HG03378 (cell line): ENCODE measurements at regions not wholly inside any gene's neighbourhood (a gene's known extent, or its start where the extent isn't known, plus 50 kb on each side); places are given as distances from the start of the nearest gene placed in this dataset.

Experiments
- ATAC-seq: cut with Tn5 transposase; IDR thresholded peaks from one replicate; pipeline ENCODE4 v1.9.1; 2021; ENCODE audit warnings: mild to moderate bottlenecking, moderate library complexity; ENCODE audit not compliant: unreplicated experiment

DNA sequence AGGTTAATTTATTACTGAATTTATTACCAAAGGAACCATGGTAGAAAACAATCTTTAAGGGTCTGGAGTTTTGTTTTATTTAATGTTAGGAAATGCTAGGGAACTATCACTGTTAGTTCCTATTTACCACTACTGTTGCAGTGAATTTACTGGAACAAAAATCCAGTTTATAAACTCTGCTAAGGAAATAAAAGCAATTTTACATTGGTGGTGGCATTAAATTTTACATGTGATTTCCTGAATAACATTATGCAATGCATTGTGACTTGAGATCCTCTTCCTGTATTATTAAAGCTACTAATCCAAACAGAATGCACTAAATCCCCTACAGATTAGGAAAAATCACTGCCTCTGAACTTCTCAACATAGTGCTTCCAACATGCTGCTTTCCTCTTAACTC lies 599.5 kb upstream of the PTGER4 start:
- no peak for ATAC-seq

DNA sequence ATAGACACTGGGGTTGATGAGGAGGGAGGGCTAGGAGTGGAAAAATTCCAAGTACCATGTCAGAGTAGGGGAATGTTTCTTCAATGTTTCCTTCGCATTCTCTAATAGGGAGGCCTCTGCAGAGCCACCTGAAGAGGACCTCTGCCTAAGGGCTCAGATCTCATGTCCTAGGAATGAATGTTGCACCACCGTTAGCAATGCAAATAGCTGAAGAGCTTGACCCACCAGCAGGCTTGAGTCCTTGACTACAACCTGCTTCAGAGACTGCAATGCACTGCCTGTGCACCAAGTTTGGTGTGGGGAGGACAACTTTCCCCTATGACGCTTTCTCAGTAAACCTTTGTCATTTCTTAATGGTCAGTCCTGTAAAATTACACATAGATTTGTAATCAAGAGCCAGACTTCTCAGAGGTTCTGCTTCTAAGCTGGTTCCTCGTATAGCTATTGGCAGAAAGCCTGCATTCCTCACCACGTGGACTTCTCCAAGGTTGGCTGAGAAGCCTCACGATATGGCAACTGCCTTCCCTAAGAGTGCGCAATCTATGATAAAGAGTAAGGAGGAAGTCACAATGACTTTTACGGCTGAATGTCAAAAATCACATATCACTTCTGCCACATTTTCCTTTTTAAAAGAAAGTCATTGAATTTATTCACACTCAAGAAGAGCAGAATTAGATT lies 600.7 kb upstream of the PTGER4 start:
- ATAC-seq: no peak

DNA sequence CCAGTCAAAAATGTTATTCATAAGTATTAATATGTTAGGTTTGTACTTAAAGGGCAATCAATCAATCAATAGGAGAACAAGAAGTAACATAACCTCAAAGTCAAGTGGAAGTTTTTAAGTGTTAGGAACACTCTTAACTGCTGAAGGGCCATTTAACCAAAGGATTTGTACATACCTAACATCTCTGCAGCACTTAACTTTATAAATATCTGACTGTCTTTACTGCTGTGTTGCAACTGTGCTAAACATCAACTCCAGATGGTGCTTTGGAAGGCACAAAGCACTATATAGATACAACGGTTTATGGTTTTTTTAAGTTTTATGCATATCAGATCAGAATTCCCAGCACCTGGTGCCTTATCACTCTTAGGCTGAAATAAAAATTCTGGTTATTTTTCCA lies 604.9 kb upstream of the PTGER4 start:
- no peak for ATAC-seq

DNA sequence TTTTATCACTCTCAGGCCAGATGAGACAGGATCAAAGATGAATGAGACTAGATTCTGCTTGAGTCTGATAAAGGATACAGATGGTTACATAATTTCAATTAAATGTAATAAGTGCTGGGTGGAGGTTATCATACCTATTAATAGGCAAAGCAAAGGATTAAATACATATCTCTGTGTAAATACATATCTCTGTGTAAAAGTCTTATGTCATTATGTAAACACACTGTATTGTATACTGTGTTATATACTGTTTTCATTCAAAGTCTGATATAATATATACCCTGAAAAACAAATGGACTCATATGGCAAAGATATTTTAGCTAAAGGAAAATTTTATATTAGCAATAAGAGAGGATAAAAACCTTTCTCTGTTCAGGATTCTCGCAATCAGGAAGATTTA lies 605.8 kb upstream of the PTGER4 start:
- no peak for ATAC-seq

DNA sequence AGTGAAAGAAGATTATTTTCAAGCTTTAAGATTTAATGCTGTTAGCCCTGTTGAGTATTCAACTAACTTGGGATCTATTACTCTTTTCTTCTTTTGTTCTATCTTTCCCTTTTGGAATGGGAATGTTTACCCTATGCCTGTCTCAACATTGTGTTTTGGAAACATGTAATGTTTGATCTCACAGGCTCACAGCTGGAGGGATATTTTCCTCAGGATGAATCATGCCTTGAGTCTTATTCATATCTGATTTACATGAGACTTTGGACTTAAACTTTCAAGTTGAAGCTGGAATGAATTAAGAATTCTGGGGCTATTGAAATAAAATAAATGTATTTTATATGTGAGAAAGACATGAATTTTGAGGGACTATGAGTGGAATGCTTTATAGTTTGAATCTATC lies 607.8 kb upstream of the PTGER4 start:
- ATAC-seq: no peak

DNA sequence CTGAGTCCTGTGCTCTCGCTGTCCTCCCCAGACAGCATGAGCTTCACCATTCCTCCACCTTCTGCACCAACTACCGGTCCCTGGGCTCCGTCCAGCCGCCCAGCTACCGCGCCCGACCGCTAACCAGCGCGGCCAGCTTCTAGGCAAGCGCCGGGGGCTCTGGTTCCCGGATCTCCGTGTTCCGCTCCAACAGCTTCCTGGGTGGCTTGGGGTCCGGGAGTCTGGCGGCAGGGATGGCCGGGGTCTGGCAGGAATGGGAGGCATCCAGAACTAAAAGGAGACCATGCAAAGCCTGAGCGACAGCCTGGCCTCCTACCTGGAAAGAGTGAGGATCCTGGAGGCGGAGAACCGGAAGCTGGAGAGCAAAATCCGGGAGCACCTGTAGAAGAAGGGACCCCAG lies 613.1 kb upstream of the PTGER4 start:
- ATAC-seq: no peak

DNA sequence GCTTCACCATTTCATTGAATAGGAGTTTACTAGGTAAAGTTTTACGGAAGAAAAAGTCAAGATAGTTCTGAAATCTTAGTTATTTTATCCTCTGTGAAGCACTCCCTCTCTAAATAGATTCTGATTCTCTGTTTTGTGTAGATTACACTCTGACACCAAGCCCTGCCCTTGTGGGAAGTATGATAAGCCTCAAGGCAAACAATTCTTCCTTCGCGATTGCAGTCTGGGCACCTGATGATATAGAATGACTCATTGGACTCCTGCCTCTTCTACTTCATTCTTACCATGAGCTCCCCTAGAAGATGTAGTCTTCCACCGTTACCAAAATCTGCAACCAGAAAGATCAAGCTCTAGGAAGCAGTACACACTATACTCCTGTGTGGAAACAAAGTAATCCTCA lies 626.9 kb upstream of the PTGER4 start:
- ATAC-seq: no peak

DNA sequence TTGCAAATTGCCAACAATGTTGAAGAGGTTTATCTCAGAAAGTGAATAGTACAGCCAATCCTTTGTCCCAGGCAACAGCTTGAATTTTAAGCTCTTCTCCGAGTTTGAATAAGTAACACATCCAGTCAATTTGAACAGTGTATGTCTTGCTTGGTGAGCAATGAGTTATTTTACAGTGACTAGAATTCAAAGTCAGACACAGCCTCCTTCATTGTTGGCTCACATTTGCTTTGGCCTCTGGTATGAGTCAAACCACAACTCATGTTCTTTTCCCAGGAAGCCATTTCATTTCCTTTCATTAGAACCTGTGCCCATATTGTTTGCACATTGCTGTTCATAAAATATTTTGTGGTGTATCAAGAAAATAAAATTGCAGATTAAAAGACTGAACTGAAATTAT lies 622.0 kb upstream of the DAB2 start:
- ATAC-seq: no peak

DNA sequence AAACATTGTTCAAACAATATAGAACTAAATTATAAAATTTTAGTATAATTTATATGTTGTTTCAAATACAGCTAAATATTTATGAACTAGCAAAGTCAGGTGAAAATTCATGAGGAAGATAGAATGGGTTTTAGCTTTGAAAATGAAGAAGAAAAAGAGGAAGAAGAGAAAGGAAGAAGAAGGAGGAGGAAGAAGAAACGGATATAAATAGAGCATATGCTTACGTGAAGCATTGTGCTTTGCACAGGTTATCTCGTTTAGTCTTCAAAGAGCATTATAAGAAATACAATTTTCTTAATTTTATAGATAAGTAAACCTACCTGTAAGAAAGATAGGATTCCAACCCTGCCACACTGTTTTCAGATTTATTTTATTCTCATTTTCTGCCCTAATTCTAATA lies 620.6 kb upstream of the DAB2 start:
- no peak for ATAC-seq

DNA sequence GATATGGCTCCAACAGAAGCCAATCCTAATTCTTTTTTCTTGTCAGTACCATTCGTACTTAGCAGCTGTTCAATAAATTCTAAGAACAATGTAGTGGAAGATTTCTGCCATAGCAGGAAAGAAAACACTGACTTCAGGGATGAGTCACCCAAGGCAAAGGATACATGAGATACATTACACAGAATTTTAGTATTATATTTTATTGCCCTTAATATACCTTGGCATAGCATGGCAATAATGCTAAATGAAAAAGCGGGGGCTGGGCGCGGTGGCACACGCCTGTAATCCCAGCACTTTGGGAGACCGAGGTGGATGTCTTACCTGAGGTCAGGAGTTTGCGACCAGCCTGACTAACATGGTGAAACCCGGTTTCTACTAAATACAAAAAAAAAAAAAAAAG lies 619.1 kb upstream of the DAB2 start:
- ATAC-seq: no peak

DNA sequence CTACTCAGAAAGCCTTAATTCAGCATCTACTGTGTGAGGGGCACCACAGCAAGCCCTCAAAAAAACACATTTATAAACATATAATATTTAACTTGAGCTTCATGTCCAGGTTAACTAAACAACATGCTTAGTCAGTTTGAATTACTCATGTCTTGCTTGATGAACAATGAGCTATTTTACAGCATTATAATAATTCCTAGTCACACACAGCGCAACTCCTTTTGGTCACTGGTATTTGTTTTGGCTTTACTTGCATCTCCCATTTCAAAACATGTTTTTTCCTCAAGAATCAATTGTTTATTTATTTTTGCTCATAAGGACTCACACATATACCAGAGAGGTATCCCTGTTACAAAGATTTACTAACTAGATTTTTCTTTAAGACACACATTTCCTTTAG lies 616.7 kb upstream of the DAB2 start:
- ATAC-seq: no peak

DNA sequence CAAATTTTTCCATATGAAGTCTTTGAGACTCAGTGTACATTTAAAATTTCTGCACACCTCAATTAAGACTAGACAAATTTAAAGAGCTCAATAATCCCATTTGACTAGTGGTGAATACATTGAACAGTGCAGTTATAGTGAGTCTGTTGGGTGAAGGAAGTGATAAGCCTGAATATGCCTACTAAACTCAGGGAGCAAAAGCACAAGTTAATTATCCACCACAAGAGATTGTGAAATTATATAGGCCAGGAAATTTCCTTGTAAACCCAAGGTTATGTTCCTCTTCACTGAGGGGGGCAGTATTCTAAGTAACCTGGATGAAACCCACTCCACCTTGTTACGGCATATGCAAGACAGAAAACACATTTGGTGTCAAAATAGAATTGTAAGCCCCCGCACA lies 612.9 kb upstream of the DAB2 start:
- ATAC-seq: no peak

DNA sequence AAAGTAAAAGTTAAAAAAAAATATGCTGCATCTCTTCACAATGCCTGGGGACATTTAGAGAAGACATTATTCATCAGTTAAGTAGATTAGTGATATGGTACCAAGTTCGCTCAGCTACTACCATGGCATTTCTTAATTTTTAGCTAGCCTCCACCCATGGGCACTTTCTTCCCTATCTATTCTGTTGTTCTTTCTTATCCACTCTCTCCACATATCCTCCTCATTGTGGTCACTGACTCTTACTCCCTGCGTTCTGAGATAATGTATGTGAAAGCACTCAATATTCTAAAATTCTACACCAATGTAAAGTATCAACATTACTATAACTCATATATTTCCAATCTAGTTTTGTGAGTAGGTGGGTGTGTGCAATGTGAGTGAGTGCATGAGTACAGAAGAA lies 609.7 kb upstream of the DAB2 start:
- ATAC-seq: no peak

DNA sequence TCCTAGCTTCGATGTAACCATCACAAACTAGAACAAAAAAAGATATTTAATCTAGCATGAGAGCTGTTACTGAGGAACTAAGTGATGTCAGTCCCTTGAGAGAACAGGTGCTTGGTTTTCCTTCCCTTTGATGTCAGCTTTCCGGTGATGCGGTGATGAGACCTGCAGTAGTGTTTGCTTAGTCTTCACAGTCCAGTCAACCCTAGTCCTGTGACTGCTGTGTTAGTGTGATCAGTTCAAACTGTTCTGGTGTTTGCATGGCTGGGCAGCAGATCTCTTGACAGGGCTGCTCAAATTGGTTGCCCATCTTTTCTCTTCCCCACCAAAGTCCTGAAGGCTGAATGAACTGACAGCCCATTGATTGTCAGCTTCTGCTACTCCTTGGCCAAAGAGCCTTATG lies 608.6 kb upstream of the DAB2 start:
- ATAC-seq: peak; percentile 95

DNA sequence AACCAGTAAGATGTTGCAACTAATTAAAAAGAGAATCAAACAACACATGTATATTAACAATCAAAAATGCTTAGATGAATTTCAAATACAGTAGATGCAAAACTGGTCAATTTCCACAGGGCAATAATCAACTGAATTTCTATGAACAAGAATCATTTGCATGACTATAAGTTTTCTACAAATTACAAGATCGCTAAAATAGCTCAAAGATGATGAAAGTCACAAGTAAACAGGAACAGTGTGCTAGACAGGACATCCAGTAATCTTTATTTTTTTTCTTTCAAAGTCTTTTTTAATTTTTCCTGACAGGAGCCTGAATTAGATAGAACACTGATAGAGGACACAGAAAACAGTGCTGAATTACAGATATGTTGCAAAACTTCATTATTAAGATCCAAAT lies 608.2 kb upstream of the DAB2 start:
- ATAC-seq: no peak

DNA sequence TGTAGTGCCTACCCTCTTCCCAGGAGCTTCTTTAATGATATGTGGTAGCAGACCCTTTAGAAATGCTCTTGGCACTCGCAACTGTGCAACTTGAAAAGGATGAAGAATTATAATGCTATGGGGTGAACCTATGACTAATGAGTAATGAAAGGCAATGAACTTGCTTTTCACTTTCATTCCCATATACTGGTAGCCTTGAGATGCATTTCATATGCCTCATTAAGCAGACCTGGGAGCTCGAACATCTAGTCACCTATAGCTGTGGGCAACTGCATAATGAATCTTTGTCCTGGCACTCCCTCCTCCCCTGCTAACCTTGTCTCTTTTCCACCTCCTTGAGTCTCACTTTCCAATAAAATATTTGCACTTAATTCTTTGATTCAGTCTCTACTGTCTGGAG lies 605.9 kb upstream of the DAB2 start:
- ATAC-seq: no peak

DNA sequence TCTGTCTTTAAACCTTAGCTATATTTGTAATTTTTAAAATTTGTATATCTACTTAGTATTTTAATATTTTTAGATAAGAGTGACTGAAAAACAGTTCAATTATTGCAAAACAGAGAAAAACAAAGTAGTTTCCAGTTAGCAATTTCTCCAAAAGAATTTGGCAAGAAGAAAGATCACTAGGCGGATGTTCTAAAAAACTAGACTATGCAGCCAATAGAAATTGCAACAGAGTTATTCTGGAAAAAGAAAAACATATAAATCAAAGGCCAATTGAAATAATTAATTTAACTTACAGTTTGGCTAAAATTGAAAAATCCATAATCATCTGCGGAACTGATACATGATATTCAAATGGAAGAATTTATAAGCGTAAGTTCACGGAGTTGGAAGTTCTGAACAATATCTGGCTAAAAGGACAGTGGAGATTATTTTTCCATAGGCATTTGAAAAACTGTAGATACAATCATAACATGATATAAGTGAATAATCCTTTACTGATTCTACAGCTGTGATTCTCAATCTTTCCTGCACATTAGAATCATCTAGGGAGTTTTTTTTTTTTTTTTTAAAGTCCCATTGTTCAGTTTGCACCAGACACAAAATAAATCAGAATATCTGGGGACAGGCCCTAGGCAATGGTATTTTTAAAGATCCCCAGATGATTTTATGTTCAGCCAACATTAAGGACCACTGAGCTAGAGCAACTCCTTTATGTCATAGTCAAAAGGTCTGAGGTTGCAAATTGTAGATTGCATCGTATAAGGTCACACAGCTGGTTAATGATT lies 605.1 kb upstream of the DAB2 start:
- ATAC-seq: no peak

DNA sequence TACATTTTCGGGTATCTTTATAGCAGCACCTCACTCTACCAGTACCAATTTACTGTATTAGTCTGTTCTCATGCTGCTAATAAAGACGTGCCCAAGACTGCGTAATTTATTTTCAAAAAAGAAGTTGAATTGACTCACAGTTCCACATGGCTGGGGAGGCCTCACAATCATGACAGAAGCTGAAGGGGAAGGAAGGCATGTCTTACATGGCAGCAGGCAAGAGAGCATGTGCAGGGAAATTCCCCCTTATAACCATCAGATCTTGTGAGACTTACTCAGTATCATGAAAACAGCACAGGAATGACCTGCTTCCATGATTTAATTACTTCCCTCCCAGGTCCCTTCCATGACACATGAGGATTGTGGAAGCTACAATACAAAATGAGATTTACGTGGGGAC lies 602.6 kb upstream of the DAB2 start:
- ATAC-seq: no peak

DNA sequence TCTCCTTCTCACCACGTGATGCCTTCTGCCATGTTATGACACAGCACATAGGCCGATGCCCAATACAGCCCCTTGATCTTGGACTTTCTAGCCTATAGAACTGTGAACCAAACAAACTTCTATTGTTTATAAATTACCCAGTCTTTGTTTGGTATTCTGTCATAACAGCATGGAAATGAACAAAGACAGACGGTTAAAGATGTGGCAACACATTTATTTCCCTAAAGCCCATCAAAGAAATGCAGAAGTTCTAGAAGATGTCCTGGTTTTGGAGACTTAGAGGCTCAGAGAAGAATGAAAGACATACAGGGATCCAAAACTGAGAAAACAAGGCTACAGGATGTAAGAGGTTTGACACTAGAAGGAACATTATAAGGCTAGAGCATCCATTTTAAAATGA lies 600.8 kb upstream of the DAB2 start:
- ATAC-seq: no peak

DNA sequence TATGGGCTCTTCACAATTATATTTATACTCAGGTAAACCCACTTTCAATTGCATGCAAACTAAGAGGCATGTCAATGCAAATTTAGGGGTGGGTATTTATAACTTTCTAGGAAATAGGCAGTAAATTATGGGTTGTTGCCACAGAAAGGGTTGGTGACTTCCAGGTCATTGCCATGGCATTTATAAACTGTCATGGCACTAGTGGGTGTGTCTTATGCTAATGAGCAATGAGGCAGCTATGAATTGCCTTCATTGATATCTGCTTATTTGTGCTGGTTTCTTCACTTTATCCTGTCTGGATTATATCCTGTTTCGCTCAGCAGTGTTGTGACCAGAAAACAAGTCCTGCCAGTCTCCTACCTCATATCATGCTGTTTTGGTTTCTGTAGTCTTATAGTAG lies 597.3 kb upstream of the DAB2 start:
- ATAC-seq: no peak

DNA sequence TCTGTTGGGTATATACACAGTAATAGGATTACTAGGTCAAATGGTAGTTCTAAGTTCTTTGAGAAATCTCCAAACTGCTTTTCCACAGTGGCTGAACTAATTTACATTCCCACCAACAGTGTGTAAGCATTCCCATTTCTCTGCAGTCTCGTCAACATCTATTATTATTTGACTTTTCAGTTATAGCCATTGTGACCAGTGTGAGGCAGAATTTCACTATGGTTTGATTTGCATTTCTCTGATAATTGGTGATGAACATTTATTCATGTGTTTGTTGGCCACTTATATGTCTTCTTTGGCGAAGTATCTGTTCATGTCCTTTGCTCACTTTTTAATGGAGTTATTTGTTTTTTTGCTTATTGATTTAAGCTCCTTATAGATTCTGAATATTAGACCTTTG lies 596.2 kb upstream of the DAB2 start:
- ATAC-seq: no peak

DNA sequence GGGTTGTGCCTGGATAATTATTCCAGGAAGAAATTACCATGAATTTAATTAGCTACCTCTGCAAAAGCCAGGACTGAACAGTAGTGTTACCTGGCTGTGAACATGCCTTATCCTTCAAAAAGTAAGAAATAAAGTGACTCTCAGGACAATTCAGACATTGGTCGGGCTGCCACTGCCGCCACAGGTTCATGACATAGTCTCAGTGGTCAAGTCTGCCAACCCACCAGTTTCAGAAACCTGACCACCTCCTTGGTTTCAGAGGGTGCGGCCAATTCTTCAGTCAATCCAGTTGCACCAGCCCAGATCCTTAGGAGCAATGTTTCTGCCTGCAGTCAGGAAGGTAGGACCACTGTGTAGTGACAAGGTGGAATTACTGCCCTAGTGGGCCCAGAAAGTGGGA lies 593.1 kb upstream of the DAB2 start:
- ATAC-seq: no peak

DNA sequence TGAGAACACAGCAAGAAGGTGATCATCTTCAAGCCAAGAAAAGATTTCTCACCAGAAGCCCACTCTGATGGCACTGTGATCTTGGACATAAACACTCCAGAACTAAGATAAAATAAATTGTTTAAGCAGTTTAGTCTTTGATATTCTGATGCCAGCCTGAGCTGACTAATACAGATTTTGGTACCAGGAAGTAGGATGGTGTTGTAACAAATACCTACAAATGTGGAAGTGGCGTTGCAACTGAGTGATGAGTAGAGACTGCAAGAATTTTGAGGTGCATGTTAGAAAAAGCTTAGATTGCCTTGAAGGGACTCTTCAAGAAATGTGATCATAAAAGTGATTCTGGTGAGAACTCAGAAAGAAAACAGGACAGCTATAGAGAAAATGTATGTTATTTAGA lies 592.4 kb upstream of the DAB2 start:
- ATAC-seq: no peak
